NCI-H1105 (cell line): ENCODE measurements at regions not wholly inside any gene's neighbourhood (a gene's known extent, or its start where the extent isn't known, plus 50 kb on each side); places are given as distances from the start of the nearest gene placed in this dataset.
A peak's percentile ranks its signal among the peaks of the same experiment; 100 is the strongest.

Experiments
- DNase-seq: peaks from one replicate; lab custom pipeline; 2025; lab: John Stamatoyannopoulos, UW

DNA sequence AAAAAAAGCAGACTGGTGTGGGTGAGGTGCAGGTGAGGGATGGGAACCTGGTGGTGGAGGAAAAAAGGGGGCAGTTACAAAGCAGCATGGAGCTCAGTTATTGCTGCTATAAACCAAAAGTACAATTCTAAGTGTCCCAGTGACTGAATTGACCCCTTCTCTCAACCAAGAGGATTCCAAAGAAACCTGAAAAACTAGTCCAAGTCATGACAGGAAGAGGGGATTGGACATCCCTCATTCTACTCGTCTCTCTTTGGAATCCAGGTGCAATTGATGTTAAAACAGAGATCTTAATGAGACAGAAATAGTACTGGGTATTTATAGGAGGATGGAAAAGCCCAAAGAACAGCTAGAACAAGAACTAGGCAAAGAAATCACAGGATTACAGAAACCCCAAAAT, 322.3 kb upstream of the IGFBP3 start:
- no peak for DNase-seq

DNA sequence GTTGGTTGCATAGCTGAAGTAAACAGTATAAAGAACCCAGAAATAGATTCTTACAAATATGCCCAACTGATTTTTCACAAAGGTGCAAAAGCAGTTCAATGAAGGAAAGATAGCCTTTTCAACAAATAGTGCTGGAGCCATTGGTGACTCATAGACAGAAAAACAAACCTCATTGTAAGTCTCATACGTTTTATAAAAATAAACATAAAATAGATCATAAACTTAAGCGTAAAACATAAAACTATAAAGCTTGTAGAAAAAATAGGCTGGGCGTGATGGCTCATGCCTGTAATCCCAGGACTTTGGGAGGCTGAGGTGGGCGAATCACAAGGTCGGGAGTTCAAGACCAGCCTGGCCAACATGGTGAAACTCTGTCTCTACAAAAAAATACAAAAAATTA, 318.8 kb upstream of the IGFBP3 start:
- DNase-seq, result no peak

DNA sequence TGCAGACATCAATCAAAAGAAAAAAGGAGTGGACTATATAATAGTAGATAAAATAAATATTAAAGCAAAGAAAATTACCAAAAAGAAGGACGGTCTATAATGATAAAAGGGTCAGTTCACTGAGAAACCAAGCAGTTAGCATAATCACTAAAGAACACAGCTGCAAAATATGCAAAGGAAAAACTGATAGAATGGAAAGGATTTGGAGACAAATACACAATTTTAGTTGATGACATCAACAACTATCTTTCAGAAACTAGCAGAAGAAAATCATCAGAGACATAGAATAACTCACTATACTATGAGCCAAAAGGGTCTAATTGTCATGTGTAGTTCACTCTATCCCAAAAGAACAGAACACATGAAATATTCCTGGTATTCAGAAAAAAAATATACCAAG, 316.4 kb upstream of the IGFBP3 start:
- DNase-seq, result no peak

GRCh38 chr7:46233585-46234329, 312.7 kb upstream of the IGFBP3 start:
- no peak for DNase-seq

- DNase-seq, result no peak
Measured at GRCh38 chr7:46230990-46231305, 309.9 kb upstream of the IGFBP3 start.

GRCh38 chr7:46230298-46230989, 309.4 kb upstream of the IGFBP3 start:
- no peak for DNase-seq

GRCh38 chr7:46229409-46229808, 308.3 kb upstream of the IGFBP3 start:
- DNase-seq, result no peak

GRCh38 chr7:46226860-46227259, 305.8 kb upstream of the IGFBP3 start:
- no peak for DNase-seq

DNA sequence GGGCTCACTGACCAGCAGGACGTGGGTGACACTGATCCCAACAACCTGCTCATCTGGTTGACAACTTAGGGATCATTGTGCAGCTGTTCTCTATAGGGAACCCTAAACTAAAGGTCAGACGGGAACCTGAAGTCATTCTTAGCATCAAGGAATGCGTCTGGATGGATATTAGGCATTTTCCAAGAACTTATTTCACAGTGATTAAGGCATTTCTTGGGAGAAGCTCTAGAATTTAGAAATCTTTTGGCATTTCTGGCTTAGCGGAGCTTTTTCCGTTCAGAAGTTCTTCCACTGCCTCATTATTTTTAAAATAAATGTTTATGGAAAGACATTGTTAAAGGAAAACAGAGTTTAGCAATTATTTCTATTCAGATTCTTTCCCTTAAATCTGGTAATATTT, 303.3 kb upstream of the IGFBP3 start:
- no peak for DNase-seq

GRCh38 chr7:46220066-46220630, 299.1 kb upstream of the IGFBP3 start:
- no peak for DNase-seq

DNA sequence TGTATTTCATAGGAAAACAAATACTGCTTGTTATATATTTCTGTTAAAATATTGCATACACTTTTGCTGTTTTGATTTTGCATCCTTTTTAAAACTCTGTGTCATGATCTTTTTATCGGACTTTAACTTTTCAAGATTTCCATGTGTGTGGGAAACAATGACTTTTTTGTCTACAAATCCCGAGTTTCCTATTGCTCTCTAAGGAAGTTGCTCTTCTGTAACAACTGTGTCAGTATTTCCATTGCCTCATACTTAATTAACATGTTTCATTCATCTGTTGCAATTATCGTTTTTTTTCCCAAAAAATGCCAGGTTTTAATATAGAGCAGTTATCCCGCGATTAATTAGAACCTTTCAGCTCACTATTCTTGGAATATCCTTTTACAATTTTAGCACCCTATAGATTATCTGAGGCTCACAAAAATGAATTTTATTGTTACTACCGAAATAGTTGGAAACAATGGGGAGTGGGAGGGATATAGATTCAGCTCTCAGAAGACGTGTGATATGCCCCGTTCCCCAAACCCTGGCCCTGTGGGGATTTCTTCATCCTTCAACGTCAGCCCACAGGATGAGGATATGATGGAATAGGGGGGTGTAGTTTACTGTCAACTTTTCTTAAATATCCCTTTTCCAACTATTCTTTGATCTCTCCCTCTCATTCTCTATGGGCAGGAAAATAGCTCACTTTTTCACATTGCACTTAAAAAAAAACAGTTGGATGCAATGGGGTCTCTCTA, 297.6 kb upstream of the IGFBP3 start:
- DNase-seq, result no peak

GRCh38 chr7:46215987-46216567, 295.0 kb upstream of the IGFBP3 start:
- peak; percentile 56 for DNase-seq

GRCh38 chr7:46214526-46214925, 293.5 kb upstream of the IGFBP3 start:
- no peak for DNase-seq

- no peak for DNase-seq
Measured at GRCh38 chr7:46213154-46213537, 292.1 kb upstream of the IGFBP3 start.

GRCh38 chr7:46212425-46213153, 291.5 kb upstream of the IGFBP3 start:
- no peak for DNase-seq

- no peak for DNase-seq
Measured at GRCh38 chr7:46210467-46210866, 289.4 kb upstream of the IGFBP3 start.

- no peak for DNase-seq
Measured at GRCh38 chr7:46209611-46210388, 288.7 kb upstream of the IGFBP3 start.

DNA sequence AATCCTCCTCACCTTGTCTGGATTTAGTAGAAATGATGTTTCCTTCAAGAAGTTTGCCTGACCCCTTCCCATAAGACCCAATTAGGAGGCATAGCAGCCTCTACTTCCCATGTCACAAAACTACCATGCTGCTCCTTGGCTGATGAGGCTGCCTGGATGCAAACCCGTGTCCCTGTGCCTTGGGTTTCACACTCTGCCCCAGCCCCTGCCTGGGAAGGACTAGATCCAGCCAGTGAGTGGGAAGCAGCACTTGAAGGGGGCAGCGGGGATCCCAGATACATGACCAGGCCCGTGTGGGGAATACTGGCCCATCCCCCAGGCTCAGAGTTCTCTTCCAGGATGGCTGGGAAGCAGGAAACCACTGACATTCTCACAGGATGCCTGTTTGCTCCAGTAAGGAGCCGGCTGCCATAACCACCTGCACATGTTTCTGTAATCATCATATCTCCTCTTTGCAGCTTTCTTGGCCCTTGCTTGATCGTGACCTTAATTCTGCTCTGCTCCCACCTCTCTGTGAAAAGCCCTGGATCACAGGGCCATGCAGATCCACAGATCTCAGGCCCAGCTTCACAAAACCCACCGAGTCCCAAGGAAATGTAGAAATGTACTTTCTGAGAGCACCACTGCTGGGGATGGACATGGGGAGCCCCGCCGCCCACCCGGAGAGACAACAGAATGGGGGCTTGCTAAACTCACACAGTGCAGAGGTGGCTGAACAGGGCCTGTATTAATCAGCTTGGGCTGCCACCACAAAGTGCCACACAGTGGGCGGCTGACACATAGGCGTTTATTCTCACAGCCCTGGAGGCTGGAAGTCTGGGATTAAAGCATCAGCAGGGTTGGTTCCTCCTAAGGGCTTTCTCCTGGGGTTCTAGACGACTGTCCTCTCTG, 287.8 kb upstream of the IGFBP3 start:
- DNase-seq, result no peak

DNA sequence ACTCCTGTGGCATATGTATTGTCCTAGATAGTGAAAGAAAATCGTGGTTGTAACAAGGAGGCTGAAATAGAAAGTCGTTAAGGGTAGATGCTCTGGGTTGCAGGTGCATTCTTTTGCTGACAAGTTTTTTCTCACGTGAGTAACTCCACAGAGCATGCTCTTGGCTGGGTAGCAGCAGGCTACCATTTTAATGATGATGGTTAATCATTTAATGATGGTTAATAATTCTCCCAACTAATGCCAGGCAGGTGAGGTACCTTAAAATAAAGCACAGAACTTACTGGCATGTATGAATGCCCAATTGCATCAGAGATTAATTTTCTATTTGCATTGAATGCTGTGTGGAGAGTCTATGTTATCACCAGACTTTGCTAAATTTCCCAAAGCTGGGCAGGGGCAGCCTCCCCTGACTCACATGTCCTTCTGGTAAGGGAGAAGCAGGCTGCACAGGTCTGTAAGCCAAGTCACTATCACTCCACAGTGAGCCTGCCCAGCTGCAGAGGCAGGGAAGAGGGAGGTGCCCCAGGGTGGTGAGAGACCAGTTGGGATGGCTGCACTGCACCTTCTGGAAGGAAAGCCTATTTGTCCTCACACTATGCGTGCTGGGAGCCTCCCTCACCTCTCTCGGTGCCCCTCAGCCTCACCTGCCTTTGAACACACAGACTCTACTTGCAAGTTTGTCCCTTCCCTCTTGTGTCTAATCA, 287.0 kb upstream of the IGFBP3 start:
- DNase-seq, result no peak
